DOHH2 (cell line): ENCODE measurements at regions not wholly inside any gene's neighbourhood (a gene's known extent, or its start where the extent isn't known, plus 50 kb on each side); places are given as distances from the start of the nearest gene placed in this dataset.

ENCODE experiments used
- H3F3A ChIP-seq: fragments of 200-600 bp; sonication (generic), shearing (Covaris generic); 2 replicates; pipeline ENCODE4 v1.6.0; 2016; ENCODE audit warnings: antibody characterized with exemption, mild to moderate bottlenecking; ENCODE audit not compliant: control insufficient read depth, insufficient read depth
- H3K27ac ChIP-seq: fragments of 200-600 bp; sonication (generic); 2 replicates; pipeline ENCODE4 v1.5.1; 2014; ENCODE audit warnings: low read depth, mild to moderate bottlenecking, low read length, moderate library complexity
- H3K27me3 ChIP-seq: fragments of 200-600 bp; sonication (generic); 2 replicates; pipeline ENCODE4 v1.6.1; 2014; ENCODE audit warnings: mild to moderate bottlenecking, low read length, mixed read lengths; ENCODE audit not compliant: control insufficient read depth
- H3K36me3 ChIP-seq: fragments of 200-600 bp; sonication (generic); 2 replicates; pipeline ENCODE4 v1.6.1; 2014; ENCODE audit warnings: mild to moderate bottlenecking, low read length, moderate library complexity, mixed read lengths; ENCODE audit not compliant: control insufficient read depth
- H3K4me1 ChIP-seq: fragments of 200-600 bp; sonication (generic); 2 replicates; pipeline ENCODE4 v1.6.1; 2014; ENCODE audit warnings: mild to moderate bottlenecking, low read length, mixed read lengths; ENCODE audit not compliant: control insufficient read depth
- H3K4me2 ChIP-seq: fragments of 200-600 bp; sonication (generic); 2 replicates; pipeline ENCODE4 v1.6.0; 2014; ENCODE audit warnings: mild to moderate bottlenecking, low read length, moderate library complexity
- H3K4me3 ChIP-seq: fragments of 200-600 bp; sonication (generic); 2 replicates; pipeline ENCODE4 v1.5.1; 2014; ENCODE audit warnings: mild to moderate bottlenecking, low read length, mixed read lengths
- H3K79me2 ChIP-seq: fragments of 200-600 bp; sonication (generic); 2 replicates; pipeline ENCODE4 v1.6.1; 2014; ENCODE audit warnings: mild to moderate bottlenecking, low read length, mixed read lengths; ENCODE audit not compliant: control insufficient read depth
- H3K9me2 ChIP-seq: fragments of 200-600 bp; sonication (generic); replicated peaks from 2 replicates; pipeline ENCODE4 v1.6.1; 2014; ENCODE audit warnings: mild to moderate bottlenecking, low read length, mixed read lengths; ENCODE audit not compliant: control insufficient read depth
- H3K9me3 ChIP-seq: fragments of 200-600 bp; sonication (generic); 2 replicates; pipeline ENCODE4 v1.6.1; 2014; ENCODE audit warnings: antibody characterized with exemption, low read length, mixed read lengths; ENCODE audit not compliant: control insufficient read depth, insufficient read depth
- H4K20me1 ChIP-seq: fragments of 200-600 bp; sonication (generic); 2 replicates; pipeline ENCODE4 v1.6.0; 2014; ENCODE audit warnings: low read depth, mild to moderate bottlenecking, antibody characterized with exemption, low read length, moderate library complexity; ENCODE audit not compliant: control insufficient read depth, insufficient read depth
- EZH2phosphoT487 ChIP-seq: fragments of 200-600 bp; sonication (generic); IDR thresholded peaks from 2 replicates; pipeline ENCODE4 v1.6.1; 2017; ENCODE audit warnings: borderline replicate concordance, mild to moderate bottlenecking, antibody characterized with exemption, low read length, moderate library complexity, mixed read lengths
- TF ChIP-seq, protein P1 (sequence below): fragments of 200-600 bp; sonication (generic); IDR thresholded peaks from one replicate; pipeline ENCODE4 v1.5.1; 2014; ENCODE audit warnings: antibody characterized with exemption, mild to moderate bottlenecking, low read depth, low read length; ENCODE audit not compliant: poor library complexity, severe bottlenecking

DNA sequence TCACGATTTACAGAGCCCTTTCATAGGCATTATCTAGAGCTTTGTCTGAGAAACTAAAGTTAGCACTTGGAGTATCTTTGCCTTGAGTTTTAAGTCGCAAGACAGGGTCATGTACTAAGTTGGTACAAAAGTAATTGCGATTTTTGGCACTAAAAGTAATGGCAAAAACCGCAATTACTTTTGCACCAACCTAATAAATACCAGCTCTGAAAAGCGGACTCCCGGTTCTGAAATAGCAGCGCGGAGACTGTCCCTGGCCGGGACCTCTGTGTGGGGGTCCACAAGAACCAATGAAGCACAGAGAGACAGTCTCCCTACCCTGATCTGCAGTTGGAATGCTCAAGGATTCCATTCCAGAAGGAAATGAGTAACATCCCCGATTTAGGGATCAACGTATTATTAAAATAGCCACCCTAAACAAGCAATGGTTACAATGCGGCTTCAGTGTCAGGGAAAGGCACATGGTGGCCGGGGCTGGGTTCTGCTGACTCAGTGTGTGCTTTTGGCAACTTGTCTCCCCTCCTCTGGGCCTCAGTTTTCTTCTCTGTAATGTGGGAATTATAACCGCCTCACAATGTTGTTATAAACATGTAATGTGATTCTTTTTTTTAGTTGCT lies 150.3 kb upstream of the MCTP2 start:
- H3K27ac ChIP-seq = no peak overlapping the region
- no peak overlapping the region for H3K4me2 ChIP-seq
- H3K27me3 ChIP-seq = no peaks in the 10 kb centered on the region
- H3K9me3 ChIP-seq = no peaks in the 10 kb centered on the region
- H3K79me2 ChIP-seq = no peaks in the 10 kb centered on the region
- no peaks in the 10 kb centered on the region for H3K9me2 ChIP-seq
- no peaks in the 10 kb centered on the region for H3F3A ChIP-seq
- H3K36me3 ChIP-seq = no peaks in the 10 kb centered on the region
- no peak for TF ChIP-seq EZH2phosphoT487
- TF ChIP-seq, protein P1, sequence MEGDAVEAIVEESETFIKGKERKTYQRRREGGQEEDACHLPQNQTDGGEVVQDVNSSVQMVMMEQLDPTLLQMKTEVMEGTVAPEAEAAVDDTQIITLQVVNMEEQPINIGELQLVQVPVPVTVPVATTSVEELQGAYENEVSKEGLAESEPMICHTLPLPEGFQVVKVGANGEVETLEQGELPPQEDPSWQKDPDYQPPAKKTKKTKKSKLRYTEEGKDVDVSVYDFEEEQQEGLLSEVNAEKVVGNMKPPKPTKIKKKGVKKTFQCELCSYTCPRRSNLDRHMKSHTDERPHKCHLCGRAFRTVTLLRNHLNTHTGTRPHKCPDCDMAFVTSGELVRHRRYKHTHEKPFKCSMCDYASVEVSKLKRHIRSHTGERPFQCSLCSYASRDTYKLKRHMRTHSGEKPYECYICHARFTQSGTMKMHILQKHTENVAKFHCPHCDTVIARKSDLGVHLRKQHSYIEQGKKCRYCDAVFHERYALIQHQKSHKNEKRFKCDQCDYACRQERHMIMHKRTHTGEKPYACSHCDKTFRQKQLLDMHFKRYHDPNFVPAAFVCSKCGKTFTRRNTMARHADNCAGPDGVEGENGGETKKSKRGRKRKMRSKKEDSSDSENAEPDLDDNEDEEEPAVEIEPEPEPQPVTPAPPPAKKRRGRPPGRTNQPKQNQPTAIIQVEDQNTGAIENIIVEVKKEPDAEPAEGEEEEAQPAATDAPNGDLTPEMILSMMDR = no peak
- no peaks in the 10 kb centered on the region for H4K20me1 ChIP-seq
- H3K4me3 ChIP-seq = no peak overlapping the region
- H3K4me1 ChIP-seq = no peaks in the 10 kb centered on the region

DNA sequence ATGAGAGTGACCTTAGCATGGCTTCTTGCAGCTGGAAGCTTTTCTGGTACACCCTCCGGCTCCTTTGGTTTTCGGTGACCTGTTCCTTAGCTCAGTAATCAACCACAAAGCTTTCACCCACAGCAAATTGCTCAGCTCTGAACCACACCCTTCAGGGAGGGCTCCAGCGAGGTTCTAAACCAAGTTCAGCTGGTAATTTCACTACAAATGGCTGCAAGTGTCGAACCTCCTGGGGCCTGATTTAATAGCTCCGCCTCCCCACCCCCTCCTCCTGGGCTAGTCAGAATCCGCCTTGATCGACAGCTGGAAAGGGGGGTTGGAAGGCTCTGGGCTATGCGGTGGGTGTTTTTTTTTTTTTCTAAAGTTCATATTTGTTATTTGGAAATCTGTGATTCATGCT lies 150.9 kb upstream of the MCTP2 start:
- Histone ChIP-seq H3K4me1 (no peaks in the 10 kb centered on the region), H3K9me2 (no peaks in the 10 kb centered on the region)
- TF ChIP-seq, protein P1 = no peak
- TF ChIP-seq EZH2phosphoT487 = no peak

GRCh38 chr15:94079968-94080367 lies 151.4 kb upstream of the MCTP2 start:
- Histone ChIP-seq H3K36me3 (no peaks in the 10 kb centered on the region), H4K20me1 (no peaks in the 10 kb centered on the region), H3K9me2 (no peaks in the 10 kb centered on the region), H3F3A (no peaks in the 10 kb centered on the region), H3K79me2 (no peaks in the 10 kb centered on the region), H3K4me2 (no peak overlapping the region), H3K4me1 (no peaks in the 10 kb centered on the region), H3K4me3 (no peak overlapping the region), H3K9me3 (no peaks in the 10 kb centered on the region), H3K27ac (no peak overlapping the region), H3K27me3 (no peaks in the 10 kb centered on the region)
- TF ChIP-seq EZH2phosphoT487 = no peak
- TF ChIP-seq, protein P1 = no peak

More for the DNA sequence above, 150.9 kb upstream of the MCTP2 start:
- Histone ChIP-seq H4K20me1 (no peaks in the 10 kb centered on the region), H3K4me2 (no peak overlapping the region), H3F3A (no peaks in the 10 kb centered on the region), H3K9me3 (no peaks in the 10 kb centered on the region), H3K36me3 (no peaks in the 10 kb centered on the region), H3K27me3 (no peaks in the 10 kb centered on the region), H3K79me2 (no peaks in the 10 kb centered on the region), H3K4me3 (no peak overlapping the region), H3K27ac (no peak overlapping the region)
